NCI-H1930 (cell line): ENCODE measurements at regions not wholly inside any gene's neighbourhood (a gene's known extent, or its start where the extent isn't known, plus 50 kb on each side); places are given as distances from the start of the nearest gene placed in this dataset.

Source experiments
- DNase-seq, 2 experiments: peaks; one replicate each; lab custom pipeline; 2025; lab: John Stamatoyannopoulos, UW

DNA sequence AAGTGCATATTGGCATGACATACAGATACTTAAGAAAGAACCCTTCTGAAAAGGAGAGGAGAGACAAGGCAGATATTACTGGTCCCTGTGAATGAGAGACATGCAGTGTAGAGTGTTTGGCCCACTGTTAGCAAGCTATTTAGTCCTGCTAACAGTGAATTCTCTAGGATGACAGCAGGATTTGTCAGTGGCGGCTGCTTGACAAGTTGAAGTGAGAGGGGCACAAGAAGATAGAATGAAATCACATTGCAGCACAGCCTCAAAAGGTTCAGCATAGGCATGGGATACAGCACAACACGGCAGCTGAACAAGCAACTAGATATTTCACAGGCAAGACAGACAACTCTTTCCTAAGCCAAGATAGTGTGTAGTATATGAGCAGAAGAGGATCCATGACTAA is 407.9 kb downstream of the PLA2G4A start:
- no peak for DNase-seq

DNA sequence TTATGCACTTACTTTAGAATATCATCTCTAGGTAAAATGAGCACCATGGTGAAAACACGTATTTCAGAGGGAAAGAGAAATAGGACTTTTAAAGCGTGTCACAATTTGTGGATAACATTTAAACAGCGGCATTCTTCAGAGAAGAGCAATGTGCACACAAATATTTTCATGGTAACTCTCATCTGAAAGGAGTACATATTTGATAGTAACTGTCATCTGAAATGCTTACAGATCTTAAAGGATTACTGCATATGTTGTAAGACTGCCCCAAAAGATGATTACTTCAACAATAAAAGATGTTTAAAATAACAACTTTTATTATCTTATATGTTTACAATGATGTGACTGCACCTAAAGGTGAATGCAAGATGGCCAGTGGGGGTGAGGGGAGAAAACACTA is 408.8 kb downstream of the PLA2G4A start:
- DNase-seq: no peak

DNA sequence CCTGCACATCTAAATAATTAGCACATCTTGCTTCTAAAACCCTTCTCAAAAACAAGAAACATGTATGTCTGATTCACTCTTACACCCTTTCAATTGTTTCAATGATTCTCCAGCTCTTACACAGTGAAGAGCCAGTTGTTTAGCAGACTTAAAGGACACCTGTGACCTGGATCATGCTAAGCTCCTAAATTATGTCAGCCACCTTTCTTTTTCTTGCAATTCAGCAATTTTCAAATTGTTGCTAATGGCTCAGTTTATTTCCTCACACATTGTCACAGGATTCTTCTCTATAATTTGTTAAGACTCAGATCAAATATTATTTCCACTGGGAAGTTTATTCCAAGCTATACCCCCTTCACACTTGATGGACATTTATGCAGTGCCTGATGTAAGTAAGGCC is 413.2 kb downstream of the PLA2G4A start:
- no peak for DNase-seq

DNA sequence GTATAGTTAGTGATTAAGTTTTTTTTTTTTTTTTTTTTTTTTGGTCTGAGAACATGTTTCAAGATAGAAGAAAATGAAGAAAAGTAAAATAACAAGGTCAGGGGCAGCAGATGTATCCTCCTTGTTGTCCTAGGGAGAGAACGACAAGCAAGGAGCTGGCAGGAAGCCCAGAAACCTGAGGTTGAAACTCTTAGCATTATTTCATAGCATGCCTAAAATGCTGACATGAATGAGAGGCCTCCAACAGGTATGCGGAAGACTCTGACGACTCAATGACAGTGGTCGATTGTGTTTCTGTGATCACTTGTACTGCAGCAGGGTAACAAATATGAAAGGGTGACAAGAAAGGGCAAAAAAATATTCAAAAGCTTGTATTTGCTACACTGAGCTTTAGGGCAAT is 415.9 kb downstream of the PLA2G4A start:
- DNase-seq: no peak

DNA sequence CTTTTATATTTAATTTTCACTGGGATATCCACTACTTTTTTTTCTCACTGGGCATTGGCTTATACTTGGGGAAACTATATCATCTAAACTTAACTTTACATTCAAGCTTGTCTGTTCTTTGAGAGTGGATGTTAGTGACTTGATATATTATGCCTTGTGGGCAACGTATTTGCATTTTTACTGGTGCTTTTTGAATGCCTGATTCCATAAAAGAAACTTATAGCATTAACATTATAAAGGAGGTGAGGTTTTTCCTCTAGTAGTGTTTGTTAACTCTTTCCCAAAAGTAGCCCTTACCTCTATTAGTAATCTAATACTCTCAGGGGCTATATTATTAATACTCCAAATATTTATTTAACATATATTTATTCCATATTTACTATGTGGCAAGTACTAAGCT is 416.5 kb downstream of the PLA2G4A start:
- DNase-seq: no peak

DNA sequence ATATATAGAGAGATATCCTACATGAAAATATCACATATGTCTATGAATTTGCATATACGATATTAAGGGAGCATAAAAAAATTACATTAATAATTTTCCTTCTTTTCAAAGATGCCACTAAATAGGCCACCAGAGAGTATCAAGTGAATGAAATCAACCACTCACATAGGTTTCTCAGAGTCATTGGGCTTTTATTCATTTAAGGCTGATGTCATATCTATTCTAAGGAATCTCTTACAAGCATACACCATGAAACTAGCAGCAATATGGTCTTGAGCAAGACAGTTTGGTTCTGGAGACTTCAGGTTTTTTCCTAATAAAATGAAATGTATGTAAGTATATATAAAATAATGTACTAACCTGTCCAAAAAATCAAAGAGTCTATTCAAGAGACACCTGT is 420.4 kb downstream of the PLA2G4A start:
- DNase-seq: no peak

DNA sequence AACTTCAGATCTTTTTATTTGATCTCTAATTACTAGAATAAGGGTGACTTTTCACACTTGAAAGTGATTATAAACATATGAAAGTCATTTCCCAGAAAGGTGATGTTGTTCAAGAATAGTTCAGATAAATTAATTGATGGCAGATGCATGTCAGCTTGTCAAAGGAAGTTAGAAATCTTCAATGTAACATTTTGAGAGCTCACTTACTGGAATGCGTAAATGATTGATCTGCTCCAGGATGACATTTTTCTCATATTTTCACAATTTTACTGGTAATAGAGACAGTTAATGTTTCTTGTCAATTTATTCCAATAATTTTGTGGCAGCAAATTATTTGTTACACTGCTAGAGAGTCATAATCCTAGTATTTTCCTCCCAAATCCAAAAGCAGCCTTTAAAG is 424.2 kb downstream of the PLA2G4A start:
- DNase-seq: no peak

DNA sequence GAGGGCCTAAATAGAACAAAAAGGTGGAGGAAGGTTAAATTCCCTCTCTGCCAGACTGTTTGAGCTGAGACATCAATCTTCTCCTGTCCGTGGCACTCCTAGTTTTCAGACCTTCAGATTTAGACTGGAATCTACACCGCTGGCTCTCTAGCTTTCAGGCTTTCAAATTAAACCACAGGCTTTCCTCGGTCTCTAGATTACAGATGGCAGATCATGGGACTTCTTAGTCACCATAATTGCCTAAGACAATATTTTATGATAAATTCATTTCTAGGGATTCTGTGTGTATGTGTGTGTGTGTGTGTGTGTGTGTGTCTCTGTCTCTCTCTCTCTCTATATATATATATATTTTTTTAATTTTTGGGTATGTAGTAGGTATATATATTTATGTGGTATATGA is 428.7 kb downstream of the PLA2G4A start:
- no peak for DNase-seq

DNA sequence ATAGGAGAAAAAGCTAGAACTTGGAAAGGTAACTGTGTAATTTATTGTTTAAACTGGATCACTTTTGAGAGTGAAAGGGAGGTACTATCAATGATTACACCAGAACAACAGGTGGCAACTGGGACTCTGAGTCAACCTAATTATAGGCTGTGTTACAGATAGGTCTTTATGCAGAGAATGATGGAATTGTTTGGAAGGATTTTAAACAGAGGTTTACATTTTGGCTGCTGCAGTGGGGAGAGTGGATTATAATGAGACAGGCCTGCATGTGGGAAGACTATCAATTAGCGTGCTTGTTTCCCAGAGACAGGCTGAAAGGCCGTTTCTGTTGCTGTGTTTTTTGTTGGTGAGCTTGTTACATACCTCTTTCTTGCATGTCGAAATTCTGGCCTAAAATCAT is 432.9 kb downstream of the PLA2G4A start:
- no peak for DNase-seq

DNA sequence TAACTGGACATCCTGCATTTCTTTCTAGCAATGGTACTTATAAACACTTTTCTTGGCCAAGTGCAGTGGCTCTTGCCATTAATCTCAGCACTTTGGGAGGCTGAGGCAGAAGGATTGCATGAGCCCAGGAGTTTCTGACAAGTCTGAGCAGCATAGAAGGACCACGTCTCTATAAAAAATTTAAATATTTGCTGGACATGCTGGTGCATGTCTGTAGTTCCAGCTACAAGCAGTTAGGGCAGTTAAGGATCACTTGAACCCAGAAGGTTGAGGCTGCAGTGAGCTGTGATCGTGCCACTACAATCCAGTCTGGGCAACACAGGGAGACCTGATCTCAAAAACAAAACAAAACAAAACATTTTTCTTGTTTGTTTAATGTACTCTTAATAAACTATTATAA is 434.0 kb downstream of the PLA2G4A start:
- DNase-seq: no peak

DNA sequence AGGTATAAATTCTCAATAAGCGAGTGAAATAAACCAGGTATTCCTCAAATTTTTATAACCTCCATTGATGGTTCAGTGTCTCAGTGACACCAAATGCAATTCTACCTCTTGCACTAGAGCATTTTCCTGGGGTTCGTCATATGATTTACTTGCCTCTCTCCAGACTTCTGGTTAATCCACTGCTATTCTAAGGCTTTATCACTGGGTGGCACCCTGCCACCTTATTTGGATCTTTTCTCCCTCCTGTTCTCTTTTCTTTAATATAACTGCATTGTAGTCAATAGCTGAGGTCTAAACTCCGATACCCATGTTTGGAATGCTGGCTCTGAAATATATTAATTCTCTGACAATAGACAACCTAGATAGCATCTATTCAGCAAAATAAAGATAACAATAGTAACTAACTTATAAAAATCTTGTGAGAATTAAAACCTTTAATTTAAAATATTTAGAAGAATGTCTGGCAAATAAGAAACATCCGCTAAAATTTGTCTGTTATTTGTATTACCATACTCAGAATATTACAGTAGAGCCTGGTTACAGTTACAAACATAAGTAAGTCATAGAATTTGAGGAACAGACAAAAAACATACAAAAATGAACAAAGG is 436.4 kb downstream of the PLA2G4A start:
- no peak for DNase-seq

DNA sequence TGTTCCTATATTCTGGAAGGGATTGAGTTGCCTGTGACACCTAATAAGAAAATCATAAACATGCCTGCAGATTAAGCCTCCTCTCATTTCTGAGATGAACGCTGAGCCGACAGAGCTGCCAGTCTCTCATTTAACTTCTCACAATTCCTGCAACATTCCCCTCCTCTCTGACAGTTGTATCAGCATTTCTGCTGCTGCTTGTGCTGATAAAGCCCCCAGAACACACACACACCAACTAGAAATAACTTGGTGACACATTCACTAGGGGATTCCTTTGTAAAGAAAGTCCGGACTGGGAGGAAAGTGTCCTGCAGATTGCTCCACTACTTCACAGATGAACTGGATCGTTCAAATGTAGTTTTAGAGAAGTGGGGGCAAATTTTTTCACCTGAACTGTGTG is 437.3 kb downstream of the PLA2G4A start:
- DNase-seq: no peak

DNA sequence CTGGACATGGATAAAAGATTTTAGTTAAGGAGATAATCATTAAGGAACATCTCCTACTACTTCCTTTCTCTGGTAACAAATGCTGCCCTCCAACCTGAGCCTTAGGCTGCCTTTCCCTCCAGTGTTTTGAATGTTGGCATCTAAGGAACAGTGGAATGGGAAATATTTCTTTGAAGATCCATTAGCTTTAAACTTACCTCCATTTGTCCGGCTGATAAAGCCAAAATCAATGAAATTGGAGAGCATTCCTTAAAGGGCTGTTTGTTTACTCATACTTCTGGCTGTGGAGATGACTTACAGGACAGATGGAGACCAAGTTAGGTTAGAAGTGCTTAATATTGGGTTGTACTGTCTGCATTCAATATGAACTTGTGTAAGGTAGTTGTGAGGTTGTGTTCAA is 439.1 kb downstream of the PLA2G4A start:
- DNase-seq: no peak

DNA sequence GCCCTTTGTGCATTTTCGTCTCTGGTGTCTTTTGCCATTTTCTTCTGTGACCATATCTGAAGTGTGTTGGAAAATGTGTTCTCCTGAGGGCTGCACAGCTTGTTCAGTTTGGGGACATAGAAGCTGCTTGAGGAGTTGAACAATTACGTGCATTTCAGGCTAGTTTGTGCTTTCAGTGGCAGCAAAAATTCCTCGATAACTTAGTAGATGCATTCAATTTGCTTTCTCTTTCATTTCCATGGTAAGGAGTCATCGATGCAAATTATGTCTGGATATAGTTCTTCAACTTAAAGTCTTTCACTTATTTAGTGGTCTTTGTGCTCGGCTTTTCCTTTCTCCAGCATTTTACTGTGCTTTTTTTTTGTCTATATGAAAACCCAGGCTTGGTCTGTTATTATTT is 441.5 kb downstream of the PLA2G4A start:
- DNase-seq: no peak

DNA sequence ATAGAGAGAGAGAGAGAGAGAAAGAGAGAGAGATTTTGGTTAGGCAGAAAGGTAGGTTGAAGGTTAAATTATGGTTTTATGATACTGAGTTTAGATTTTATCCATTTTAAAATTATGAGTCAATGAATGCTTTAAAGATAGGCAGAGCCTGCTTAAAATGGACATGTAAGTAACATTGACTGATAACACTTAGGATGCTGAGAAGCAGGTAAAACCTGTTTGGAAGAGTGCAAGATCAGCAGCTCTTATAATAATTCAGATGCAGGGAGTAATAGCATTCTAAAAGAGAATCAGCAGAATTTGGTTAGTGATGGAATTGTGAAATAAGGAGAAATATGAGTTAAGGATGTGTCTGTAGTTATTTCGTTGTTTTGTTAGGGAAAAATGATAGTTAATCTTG is 446.6 kb downstream of the PLA2G4A start:
- DNase-seq: no peak

DNA sequence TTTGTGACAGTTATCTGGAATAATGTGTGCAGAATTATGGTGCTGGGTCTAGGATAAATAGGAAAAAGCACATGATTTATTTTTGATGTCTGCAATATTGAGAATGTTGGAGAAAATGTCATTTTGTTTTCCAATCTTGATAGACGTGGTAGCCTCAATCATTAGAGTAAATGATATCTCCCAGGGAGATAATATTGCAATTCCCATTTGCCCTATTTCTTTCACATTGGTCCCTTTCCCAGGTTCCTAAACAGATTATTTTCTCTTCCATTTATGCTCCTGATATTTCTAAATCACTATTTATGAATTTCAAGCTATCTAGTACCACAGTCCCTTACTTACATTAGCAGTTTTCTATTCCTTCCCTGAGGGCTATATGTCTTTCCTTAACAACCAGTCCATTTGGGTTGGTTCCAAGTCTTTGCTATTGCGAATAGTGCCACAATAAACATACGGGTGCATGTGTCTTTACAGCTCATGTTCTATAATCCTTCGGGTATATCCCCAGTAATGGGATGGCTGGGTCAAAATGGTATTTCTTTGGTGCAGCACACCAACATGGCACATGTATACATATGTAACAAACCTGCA is 447.3 kb downstream of the PLA2G4A start:
- DNase-seq: no peak

DNA sequence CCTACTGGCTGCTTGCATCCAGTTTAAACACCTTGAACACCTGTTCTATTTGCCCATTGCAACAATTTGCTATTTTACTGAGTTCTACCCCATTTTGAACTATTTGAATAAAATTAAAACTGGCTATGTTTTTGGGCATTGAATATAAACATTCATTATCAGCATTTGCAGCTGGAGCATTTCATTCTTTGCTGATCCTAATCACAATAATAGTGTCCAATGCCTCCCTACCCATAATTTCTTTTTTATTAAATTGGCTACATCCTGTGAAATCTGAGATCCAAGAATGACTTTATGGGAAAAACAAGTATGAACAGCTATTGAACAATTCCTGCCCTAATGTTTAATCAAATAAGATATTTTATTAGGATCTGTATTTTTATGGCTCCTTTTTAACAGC is 447.9 kb downstream of the PLA2G4A start:
- no peak for DNase-seq

DNA sequence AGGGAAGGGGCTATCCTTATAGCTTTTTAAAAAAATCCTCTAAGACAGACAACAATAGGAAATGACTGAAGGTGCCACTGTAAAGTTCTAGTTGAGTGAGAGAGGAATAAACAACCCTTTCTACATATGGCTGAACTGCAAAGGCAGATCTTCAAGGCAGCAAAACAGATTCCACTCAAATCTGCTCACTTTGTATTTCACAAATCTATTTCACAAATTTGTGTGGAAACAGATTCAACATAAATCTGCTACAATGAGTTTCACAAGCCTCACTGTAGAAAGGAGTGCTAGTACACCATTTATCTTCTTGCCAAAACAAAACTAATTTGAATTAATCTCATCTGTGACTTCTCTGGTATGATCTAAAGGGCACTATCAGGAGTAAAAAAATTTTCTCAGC is 451.3 kb downstream of the PLA2G4A start:
- no peak for DNase-seq

DNA sequence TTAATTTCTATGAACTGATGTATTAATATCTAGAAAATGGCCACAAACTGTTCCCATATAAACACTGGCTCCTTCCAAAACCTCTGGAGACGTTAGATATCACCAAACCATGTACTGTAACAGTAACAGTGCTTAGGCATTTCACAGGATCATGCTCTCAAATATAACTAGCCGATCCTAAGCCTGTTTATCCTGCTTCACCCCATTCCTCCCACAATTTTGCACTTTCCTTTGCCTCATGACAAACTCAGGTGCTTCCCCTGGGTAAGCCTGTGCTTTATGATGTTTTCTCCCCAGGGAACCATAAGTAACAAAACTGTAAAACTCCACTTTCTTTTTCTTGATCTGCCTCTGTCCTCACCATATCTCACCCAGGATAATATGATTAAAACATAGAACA is 452.3 kb downstream of the PLA2G4A start:
- DNase-seq: no peak

DNA sequence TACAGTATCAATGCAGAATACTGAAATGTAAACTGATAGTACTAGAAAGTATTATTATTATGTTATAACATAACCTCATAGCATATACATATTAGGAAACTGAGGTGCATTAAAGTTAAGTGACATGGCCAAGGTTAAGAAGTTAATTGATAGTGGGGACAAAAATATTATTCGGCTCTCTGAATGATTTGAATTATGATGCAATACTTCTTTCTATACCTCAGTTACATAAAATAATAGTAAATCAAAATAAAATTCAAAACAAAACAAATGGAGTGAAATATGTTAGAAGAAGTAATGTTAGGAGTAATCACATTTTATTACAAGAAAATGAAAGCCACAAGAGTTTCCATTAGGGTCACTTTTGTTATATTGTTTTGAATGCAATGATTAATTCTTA is 455.2 kb downstream of the PLA2G4A start:
- DNase-seq: no peak

DNA sequence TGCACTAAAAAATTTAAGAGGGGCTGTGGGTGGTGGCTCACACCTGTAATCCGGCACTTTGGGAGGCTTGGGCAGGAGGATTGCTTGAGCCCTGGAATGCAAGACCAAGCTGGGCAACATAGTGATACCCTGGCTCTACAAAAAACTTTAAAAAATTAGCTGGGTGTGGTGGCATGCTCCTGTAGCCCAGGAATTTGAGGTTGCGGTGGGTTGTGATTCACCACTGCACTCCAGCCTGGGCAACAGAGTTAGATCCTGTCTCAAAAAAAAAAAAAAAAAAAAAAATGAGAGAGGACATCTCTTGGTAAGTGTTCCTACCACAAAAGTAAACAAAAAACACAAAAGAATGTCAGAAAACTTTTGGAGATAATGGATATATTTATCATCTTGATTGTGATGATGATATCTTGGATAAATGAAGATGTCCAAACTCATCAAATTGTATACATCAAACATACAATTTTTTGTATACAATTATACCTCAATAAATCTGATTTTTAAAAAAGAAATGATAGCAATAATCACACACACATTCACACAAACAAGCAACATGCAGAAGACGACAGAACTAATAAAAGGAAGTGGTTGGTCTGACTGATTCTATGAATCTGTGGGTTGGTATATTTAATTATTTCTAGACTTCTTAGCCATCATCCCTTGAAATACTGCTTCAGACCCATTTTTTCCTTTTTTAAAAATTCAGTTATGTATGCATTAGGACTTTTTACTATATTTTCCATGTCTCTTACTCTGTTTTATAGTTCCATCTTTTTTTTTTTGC is 465.9 kb downstream of the PLA2G4A start:
- no peak for DNase-seq

DNA sequence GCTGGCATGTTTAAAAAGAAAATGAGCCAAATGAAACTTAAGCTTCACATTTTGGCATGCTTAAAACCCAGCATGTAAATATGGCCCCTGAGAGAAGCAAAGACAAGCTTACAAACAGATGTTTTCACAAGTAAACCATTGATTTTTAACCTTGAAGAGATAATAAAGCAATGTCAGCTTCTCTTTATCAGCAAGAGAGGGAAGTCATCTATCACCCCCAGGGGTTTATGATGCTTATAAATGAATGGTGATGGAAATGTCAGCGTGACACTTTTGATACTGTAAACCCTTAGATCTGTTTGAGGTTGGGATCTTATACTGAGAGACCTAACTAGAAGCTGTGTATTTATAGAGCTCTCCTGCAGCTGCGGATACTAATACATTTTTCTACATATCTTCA is 471.3 kb downstream of the PLA2G4A start:
- DNase-seq: no peak

DNA sequence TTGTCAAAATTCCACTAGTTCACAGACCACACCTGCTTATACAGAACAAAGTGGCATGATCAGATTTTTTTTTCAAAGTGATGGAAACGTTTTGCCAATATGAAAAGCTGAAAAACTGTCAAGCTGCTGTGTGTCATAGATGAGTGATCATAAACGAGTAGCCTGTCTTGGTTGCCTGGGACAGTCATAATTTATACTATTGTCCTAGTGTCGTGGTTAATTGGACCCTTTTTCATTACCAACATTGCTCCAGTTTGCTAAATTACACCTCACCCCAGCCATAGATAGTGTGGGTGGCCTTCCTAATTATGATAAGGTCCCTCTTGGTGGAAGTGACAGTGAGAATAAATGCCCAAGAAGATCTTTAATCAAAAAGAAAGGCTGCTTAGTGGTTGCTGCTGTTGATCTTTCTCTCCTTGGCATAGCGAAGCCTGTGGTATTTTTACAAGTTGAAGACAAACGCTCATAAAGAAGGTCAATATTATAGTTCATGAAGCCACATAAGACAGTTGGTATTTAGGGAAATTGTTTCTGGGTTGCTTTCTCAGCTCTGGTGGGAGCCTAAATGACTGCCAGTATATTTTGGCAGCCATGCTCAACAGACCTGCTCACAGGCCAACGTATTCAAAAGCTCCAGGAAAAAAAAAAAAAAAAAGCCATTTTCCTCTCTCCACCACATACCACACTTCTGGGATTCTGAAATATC is 478.1 kb downstream of the PLA2G4A start:
- DNase-seq: no peak
